BLaER1 (cell line): ENCODE measurements at regions not wholly inside any gene's neighbourhood (a gene's known extent, or its start where the extent isn't known, plus 50 kb on each side); places are given as distances from the start of the nearest gene placed in this dataset.

ENCODE experiments used
- H3K27ac ChIP-seq: shearing (Covaris generic); formaldehyde crosslinking; 2 replicates; pipeline ENCODE4 v1.8.1; 2022
- H3K27me3 ChIP-seq: shearing (Covaris generic); formaldehyde crosslinking; 2 replicates; pipeline ENCODE4 v1.8.1; 2022
- H3K36me3 ChIP-seq: shearing (Covaris generic); formaldehyde crosslinking; 2 replicates; pipeline ENCODE4 v1.8.1; 2022
- H3K4me1 ChIP-seq: shearing (Covaris generic); formaldehyde crosslinking; 2 replicates; pipeline ENCODE4 v1.8.1; 2022
- H3K4me2 ChIP-seq: shearing (Covaris generic); formaldehyde crosslinking; 2 replicates; pipeline ENCODE4 v1.8.1; 2022
- H3K4me3 ChIP-seq: shearing (Covaris generic); formaldehyde crosslinking; 2 replicates; pipeline ENCODE4 v1.8.1; 2022
- H3K9ac ChIP-seq: shearing (Covaris generic); formaldehyde crosslinking; 2 replicates; pipeline ENCODE4 v1.8.1; 2022
- H3K9me3 ChIP-seq: shearing (Covaris generic); formaldehyde crosslinking; 2 replicates; pipeline ENCODE4 v1.8.1; 2022
- H4K20me1 ChIP-seq: shearing (Covaris generic); formaldehyde crosslinking; 2 replicates; pipeline ENCODE4 v1.8.1; 2022
- Cebpa-rat ChIP-seq: shearing (Covaris generic); IDR thresholded peaks from 2 replicates; pipeline ENCODE4 v1.8.1; 2022

- no peaks in the 10 kb centered on the region for H3K9me3 ChIP-seq
- H3K4me1 ChIP-seq = peaks cover 12% of the 10 kb centered on the region
- TF ChIP-seq Cebpa-rat = no peak
- H3K9ac ChIP-seq = no peak overlapping the region
- no peaks in the 10 kb centered on the region for H3K36me3 ChIP-seq
- no peak overlapping the region for H3K4me2 ChIP-seq
- no peak overlapping the region for H3K27ac ChIP-seq
- no peaks in the 10 kb centered on the region for H4K20me1 ChIP-seq
- H3K27me3 ChIP-seq = no peaks in the 10 kb centered on the region
- H3K4me3 ChIP-seq = no peak overlapping the region
These were observed 172.7 kb downstream of the ANAPC1 start for GRCh38 chr2:111711270-111711669.

GRCh38 chr2:111712361-111712760, 171.6 kb downstream of the ANAPC1 start:
- no peaks in the 10 kb centered on the region for H3K36me3 ChIP-seq
- no peak overlapping the region for H3K9ac ChIP-seq
- H3K27me3 ChIP-seq = no peaks in the 10 kb centered on the region
- TF ChIP-seq Cebpa-rat = no peak
- no peaks in the 10 kb centered on the region for H4K20me1 ChIP-seq
- 0 out of 2 replicates have a peak, but pooled peaks cover 3% of the 10 kb centered on the region for H3K4me1 ChIP-seq
- no peak overlapping the region for H3K27ac ChIP-seq
- no peaks in the 10 kb centered on the region for H3K9me3 ChIP-seq
- H3K4me3 ChIP-seq = no peak overlapping the region
- H3K4me2 ChIP-seq = no peak overlapping the region

- Histone ChIP-seq H3K9me3 (no peaks in the 10 kb centered on the region), H4K20me1 (no peaks in the 10 kb centered on the region), H3K4me1 (0 out of 2 replicates have a peak, but pooled peaks cover 2% of the 10 kb centered on the region), H3K4me2 (no peak overlapping the region), H3K27ac (no peak overlapping the region), H3K4me3 (no peak overlapping the region), H3K27me3 (no peaks in the 10 kb centered on the region), H3K36me3 (no peaks in the 10 kb centered on the region), H3K9ac (no peak overlapping the region)
- no peak for TF ChIP-seq Cebpa-rat
These were observed 171.0 kb downstream of the ANAPC1 start for GRCh38 chr2:111712940-111713515.

GRCh38 chr2:111715987-111716904, 167.7 kb downstream of the ANAPC1 start:
- TF ChIP-seq Cebpa-rat = no peak
- no peak overlapping the region for H3K27ac ChIP-seq
- no peaks in the 10 kb centered on the region for H3K4me1 ChIP-seq
- H3K9ac ChIP-seq = no peak overlapping the region
- no peaks in the 10 kb centered on the region for H4K20me1 ChIP-seq
- H3K4me3 ChIP-seq = no peak overlapping the region
- H3K36me3 ChIP-seq = no peaks in the 10 kb centered on the region
- H3K27me3 ChIP-seq = no peaks in the 10 kb centered on the region
- no peaks in the 10 kb centered on the region for H3K9me3 ChIP-seq
- H3K4me2 ChIP-seq = no peak overlapping the region

- Histone ChIP-seq H3K27me3 (no peaks in the 10 kb centered on the region), H3K27ac (no peak overlapping the region), H3K9ac (no peak overlapping the region), H4K20me1 (no peaks in the 10 kb centered on the region), H3K9me3 (no peaks in the 10 kb centered on the region), H3K4me3 (no peak overlapping the region), H3K4me2 (no peak overlapping the region), H3K4me1 (no peaks in the 10 kb centered on the region), H3K36me3 (no peaks in the 10 kb centered on the region)
- TF ChIP-seq Cebpa-rat = no peak
These were observed 166.9 kb downstream of the ANAPC1 start for GRCh38 chr2:111716905-111717775.
